Liver (tissue), 8 donors: ENCODE measurements at regions not wholly inside any gene's neighbourhood (a gene's known extent, or its start where the extent isn't known, plus 50 kb on each side); places are given as distances from the start of the nearest gene placed in this dataset.

Experiments used
- DNase-seq: peaks from one replicate; pipeline ENCODE4 v3.0.0-alpha.2; 2017; ENCODE audit warnings: low spot score
- H3K27ac ChIP-seq, 2 donors: one replicate each; pipeline ENCODE4 v1.7.0; 2013; ENCODE audit warnings: inconsistent platforms in 2 of 2, low read length in 2 of 2, control low read depth in 1 of 2, low read depth in 1 of 2, mild to moderate bottlenecking in 1 of 2
- H3K27me3 ChIP-seq, 4 donors: one replicate each; pipeline versions ENCODE4 v1.6.1 to v1.7.0; 2013; ENCODE audit warnings: low read length in 3 of 4, inconsistent platforms in 1 of 4, mild to moderate bottlenecking in 1 of 4, moderate library complexity in 1 of 4; ENCODE audit not compliant: control insufficient read depth in 4 of 4, insufficient read depth in 4 of 4
- H3K36me3 ChIP-seq, 4 donors: one replicate each; pipeline versions ENCODE4 v1.6.1 to v1.7.0; 2013; ENCODE audit warnings: low read length in 3 of 4, mild to moderate bottlenecking in 3 of 4, low read depth in 1 of 4, moderate library complexity in 1 of 4; ENCODE audit not compliant: control insufficient read depth in 4 of 4, insufficient read depth in 3 of 4
- H3K4me1 ChIP-seq, 4 donors: one replicate each; pipeline versions ENCODE4 v1.6.1 to v1.7.0; 2013; ENCODE audit warnings: low read length in 3 of 4, mild to moderate bottlenecking in 3 of 4, moderate library complexity in 1 of 4; ENCODE audit not compliant: control insufficient read depth in 4 of 4, insufficient read depth in 4 of 4
- H3K4me3 ChIP-seq, 3 donors: one replicate each; pipeline versions ENCODE4 v1.6.1 to v1.7.0; 2013; ENCODE audit warnings: low read length in 3 of 3, control low read depth in 1 of 3, low read depth in 1 of 3, mild to moderate bottlenecking in 1 of 3
- H3K9ac ChIP-seq, 2 donors: one replicate each; pipeline ENCODE4 v1.7.0; 2013; ENCODE audit warnings: low read length in 2 of 2, mild to moderate bottlenecking in 2 of 2, moderate library complexity in 2 of 2, control low read depth in 1 of 2, low read depth in 1 of 2
- H3K9me3 ChIP-seq, 4 donors: one replicate each; pipeline versions ENCODE4 v1.6.1 to v1.7.0; 2013; ENCODE audit warnings: low read length in 3 of 4; ENCODE audit not compliant: control insufficient read depth in 4 of 4
- CTCF ChIP-seq: fragments of 150-350 bp; IDR thresholded peaks from 2 replicates; pipeline ENCODE4 v1.5.1; 2017; ENCODE audit warnings: improper control_type of control experiment, low read depth, low read length; ENCODE audit not compliant: missing input control
- EGR1 ChIP-seq, 2 donors: IDR thresholded peaks; 2 replicates each; pipeline ENCODE4 v1.6.1; 2016 to 2018; ENCODE audit warnings: antibody characterized with exemption in 2 of 2, low read depth in 2 of 2
- FOXA1 ChIP-seq: IDR thresholded peaks from 2 replicates; pipeline ENCODE4 v1.6.1; 2016; ENCODE audit warnings: antibody characterized with exemption
- FOXA2 ChIP-seq: IDR thresholded peaks from 2 replicates; pipeline ENCODE4 v1.6.1; 2016; ENCODE audit warnings: antibody characterized with exemption
- GABPA ChIP-seq, 2 donors: IDR thresholded peaks in 1 of 2; conservative IDR thresholded peaks in 1 of 2; 2 replicates each; pipeline ENCODE4 v1.6.1; 2016; ENCODE audit warnings: antibody characterized with exemption in 2 of 2, mild to moderate bottlenecking in 1 of 2, moderate library complexity in 1 of 2
- HNF4G ChIP-seq: IDR thresholded peaks from 2 replicates; pipeline ENCODE4 v1.6.1; 2016; ENCODE audit warnings: antibody characterized with exemption
- JUND ChIP-seq, 2 donors: IDR thresholded peaks; 2 replicates each; pipeline ENCODE4 v1.6.1; 2016; ENCODE audit warnings: antibody characterized with exemption in 2 of 2
- MAX ChIP-seq: IDR thresholded peaks from 2 replicates; pipeline ENCODE4 v1.6.1; 2016; ENCODE audit warnings: antibody characterized with exemption
- REST ChIP-seq: IDR thresholded peaks from 2 replicates; pipeline ENCODE4 v1.6.1; 2016; ENCODE audit warnings: antibody characterized with exemption, mild to moderate bottlenecking
- SP1 ChIP-seq: IDR thresholded peaks from 2 replicates; pipeline ENCODE4 v1.6.1; 2018; ENCODE audit warnings: antibody characterized with exemption, mild to moderate bottlenecking
- TAF1 ChIP-seq: conservative IDR thresholded peaks from 2 replicates; pipeline ENCODE4 v1.6.1; 2016; ENCODE audit warnings: antibody characterized with exemption, mild to moderate bottlenecking
- YY1 ChIP-seq: IDR thresholded peaks from 2 replicates; pipeline ENCODE4 v1.6.1; 2016; ENCODE audit warnings: antibody characterized with exemption, mild to moderate bottlenecking
- ZBTB33 ChIP-seq: IDR thresholded peaks from 2 replicates; pipeline ENCODE4 v1.6.1; 2016; ENCODE audit warnings: antibody characterized with exemption
- WGBS: extraction: QIAGEN DNeasy Blood & Tissue Kit; methylation state at CpG from one replicate; pipeline ENCODE4 v1.1.7; 2013; 5-methylcytosine and 5-hydroxymethylcytosine counted together
- donor health status: healthy.
- donor health status: healthy.
- donor health status: healthy.
- donor health status: healthy.
- donor health status: healthy.

GRCh38 chr13:60260440-60260839, 96.7 kb upstream of the DIAPH3 start (continued):
- TF ChIP-seq GABPA (IDR thresholded peaks at IDR 0.05 in 1 of 2, conservative IDR thresholded peaks at IDR 0.05 in 1 of 2) = no peak
- no peak for TF ChIP-seq TAF1
- no peak for TF ChIP-seq JUND (IDR thresholded peaks at IDR 0.05)
- TF ChIP-seq MAX = no peak

GRCh38 chr13:60261432-60262351, 98.0 kb upstream of the DIAPH3 start:
- Histone ChIP-seq H3K36me3 (no peaks in the 10 kb centered on the region), H3K4me1 (no peaks in the 10 kb centered on the region), H3K9ac (no peak overlapping the region), H3K9me3 (peaks cover 0 to 9% (median 0%) of the 10 kb centered on the region in 4 donors), H3K4me3 (no peak overlapping the region), H3K27ac (no peak overlapping the region), H3K27me3 (no peaks in the 10 kb centered on the region)
- DNase-seq = no peak
- TF ChIP-seq SP1 (no peak), FOXA2 (no peak), EGR1 (IDR thresholded peaks at IDR 0.05; ENCODE audit: low read depth in 2 of 2) (no peak), REST (no peak), YY1 (no peak), ZBTB33 (no peak), TAF1 (no peak), HNF4G (no peak), GABPA (IDR thresholded peaks at IDR 0.05 in 1 of 2, conservative IDR thresholded peaks at IDR 0.05 in 1 of 2) (no peak), CTCF (no peak), FOXA1 (no peak), MAX (no peak)
- WGBS = 50% methylated on average over 12 of the region's 12 CpGs
